H9 (cell line): ENCODE measurements at regions not wholly inside any gene's neighbourhood (a gene's known extent, or its start where the extent isn't known, plus 50 kb on each side); places are given as distances from the start of the nearest gene placed in this dataset.

Experiments used
- DNase-seq: peaks from one replicate; pipeline ENCODE4 v3.0.0-alpha.2; 2017
- H2AFZ ChIP-seq: one replicate; pipeline ENCODE4 v1.6.1; 2013; ENCODE audit warnings: mild to moderate bottlenecking, low read length, control low read depth, moderate library complexity
- H2AK5ac ChIP-seq: 2 replicates; pipeline ENCODE4 v1.6.1; 2013; ENCODE audit warnings: low read length, control low read depth, mixed read lengths; ENCODE audit not compliant: insufficient read length
- H2BK120ac ChIP-seq: one replicate; pipeline ENCODE4 v1.6.1; 2013; ENCODE audit warnings: low read depth, mild to moderate bottlenecking, low read length, control low read depth, inconsistent platforms; ENCODE audit not compliant: poor library complexity, severe bottlenecking
- H2BK12ac ChIP-seq: 2 replicates; pipeline ENCODE4 v1.6.1; 2013; ENCODE audit warnings: low read length, control low read depth, mixed read lengths, low read depth; ENCODE audit not compliant: insufficient read length
- H2BK15ac ChIP-seq: 2 replicates; pipeline ENCODE4 v1.6.1; 2013; ENCODE audit warnings: low read depth, low read length, control low read depth
- H2BK20ac ChIP-seq: one replicate; pipeline ENCODE4 v1.6.1; 2013; ENCODE audit warnings: low read depth, mild to moderate bottlenecking, low read length, control low read depth, inconsistent platforms; ENCODE audit not compliant: poor library complexity, severe bottlenecking
- H2BK5ac ChIP-seq: 2 replicates; pipeline ENCODE4 v1.6.1; 2013; ENCODE audit warnings: low read length, control low read depth, mixed read lengths; ENCODE audit not compliant: insufficient read length
- H3K14ac ChIP-seq: 2 replicates; pipeline ENCODE4 v1.6.1; 2013; ENCODE audit warnings: low read length, control low read depth; ENCODE audit not compliant: insufficient read depth
- H3K18ac ChIP-seq: 2 replicates; pipeline ENCODE4 v1.6.1; 2013; ENCODE audit warnings: low read depth, mild to moderate bottlenecking, mixed read lengths, low read length, control low read depth; ENCODE audit not compliant: insufficient read length
- H3K23ac ChIP-seq: 2 replicates; pipeline ENCODE4 v1.6.1; 2013; ENCODE audit warnings: low read length, control low read depth, mixed read lengths, low read depth; ENCODE audit not compliant: insufficient read length
- H3K23me2 ChIP-seq: 2 replicates; pipeline ENCODE4 v1.6.1; 2013; ENCODE audit warnings: low read depth, mild to moderate bottlenecking, mixed read lengths, low read length, control low read depth; ENCODE audit not compliant: insufficient read length, poor library complexity, severe bottlenecking
- H3K27ac ChIP-seq: 2 replicates; pipeline ENCODE4 v1.5.1; 2013; ENCODE audit warnings: low read length, control low read depth, mixed read lengths, low read depth; ENCODE audit not compliant: insufficient read length
- H3K27me3 ChIP-seq: 2 replicates; pipeline ENCODE4 v1.6.1; 2013; ENCODE audit warnings: low read length, control low read depth, inconsistent platforms; ENCODE audit not compliant: insufficient read depth
- H3K4ac ChIP-seq: 2 replicates; pipeline ENCODE4 v1.6.1; 2013; ENCODE audit warnings: low read depth, mild to moderate bottlenecking, control low read depth, inconsistent platforms, low read length, moderate library complexity
- H3K4me1 ChIP-seq: 2 replicates; pipeline ENCODE4 v1.6.1; 2013; ENCODE audit warnings: low read length, control low read depth, inconsistent platforms; ENCODE audit not compliant: insufficient read depth
- H3K4me2 ChIP-seq: 2 replicates; pipeline ENCODE4 v1.6.1; 2013; ENCODE audit warnings: low read length, control low read depth, mixed read lengths; ENCODE audit not compliant: insufficient read length, insufficient read depth
- H3K56ac ChIP-seq: 2 replicates; pipeline ENCODE4 v1.6.1; 2013; ENCODE audit warnings: low read depth, mild to moderate bottlenecking, mixed read lengths, low read length, control low read depth; ENCODE audit not compliant: insufficient read length
- H3K79me1 ChIP-seq: 2 replicates; pipeline ENCODE4 v1.6.1; 2013; ENCODE audit warnings: low read depth, mild to moderate bottlenecking, moderate library complexity, low read length, control low read depth, inconsistent platforms; ENCODE audit not compliant: insufficient read depth, poor library complexity, severe bottlenecking
- H3K79me2 ChIP-seq: 2 replicates; pipeline ENCODE4 v1.6.1; 2013; ENCODE audit warnings: low read length, control low read depth, inconsistent platforms; ENCODE audit not compliant: insufficient read depth
- H3K9ac ChIP-seq: 2 replicates; pipeline ENCODE4 v1.6.1; 2013; ENCODE audit warnings: low read length, control low read depth, mixed read lengths; ENCODE audit not compliant: insufficient read length; ENCODE audit errors: extremely low read depth
- H3K9me3 ChIP-seq: one replicate; pipeline ENCODE4 v1.6.1; 2013; ENCODE audit warnings: low read depth, low read length, inconsistent platforms; ENCODE audit not compliant: control insufficient read depth
- H3T11ph ChIP-seq: one replicate; pipeline ENCODE4 v1.6.1; 2013; ENCODE audit warnings: mild to moderate bottlenecking, low read length, control low read depth, inconsistent platforms
- H4K20me1 ChIP-seq: one replicate; pipeline ENCODE4 v1.6.1; 2013; ENCODE audit not compliant: control insufficient read depth, insufficient read length, insufficient read depth
- H4K5ac ChIP-seq: 2 replicates; pipeline ENCODE4 v1.6.1; 2013; ENCODE audit warnings: low read depth, mild to moderate bottlenecking, mixed read lengths, low read length, control low read depth; ENCODE audit not compliant: insufficient read length
- H4K8ac ChIP-seq: replicated peaks from 2 replicates; pipeline ENCODE4 v1.6.1; 2013; ENCODE audit warnings: low read length, control low read depth, mixed read lengths, low read depth; ENCODE audit not compliant: insufficient read length
- H4K91ac ChIP-seq: 2 replicates; pipeline ENCODE4 v1.6.1; 2013; ENCODE audit warnings: low read depth, mild to moderate bottlenecking, moderate library complexity, mixed read lengths, low read length, control low read depth; ENCODE audit not compliant: insufficient read length
- H3K27ac Mint-ChIP-seq, 3 experiments: 2 replicates in 2 of 3; 3 replicates in 1 of 3; pipeline ENCODE4 v1.8.0; 2020 to 2021; ENCODE audit warnings: mixed read lengths in 3 of 3, mild to moderate bottlenecking in 1 of 3, moderate library complexity in 1 of 3
- H3K27me3 Mint-ChIP-seq: 2 replicates; pipeline ENCODE4 v1.8.0; 2021; ENCODE audit warnings: low read depth, mild to moderate bottlenecking, moderate library complexity, mixed read lengths
- H3K36me3 Mint-ChIP-seq, 3 experiments: 2 replicates in 2 of 3; 3 replicates in 1 of 3; pipeline ENCODE4 v1.8.0; 2020 to 2021; ENCODE audit warnings: low read depth in 3 of 3, mixed read lengths in 3 of 3; ENCODE audit not compliant: insufficient read depth in 1 of 3
- H3K4me1 Mint-ChIP-seq, 2 experiments: 2 replicates each; pipeline ENCODE4 v1.8.0; 2020; ENCODE audit warnings: mixed read lengths in 2 of 2
- H3K4me3 Mint-ChIP-seq, 2 experiments: 2 replicates in 1 of 2; 3 replicates in 1 of 2; pipeline ENCODE4 v1.8.0; 2020 to 2021; ENCODE audit warnings: mild to moderate bottlenecking in 2 of 2, mixed read lengths in 2 of 2, moderate library complexity in 1 of 2
- H3K9me3 Mint-ChIP-seq, 2 experiments: 2 replicates in 1 of 2; 3 replicates in 1 of 2; pipeline ENCODE4 v1.8.0; 2020; ENCODE audit warnings: mild to moderate bottlenecking in 2 of 2, mixed read lengths in 2 of 2, moderate library complexity in 1 of 2
- WGBS: extraction: QIAGEN DNeasy Blood & Tissue Kit; methylation state at CpG from one replicate; pipeline ENCODE4 v1.1.7; 2013; ENCODE audit warnings: missing lambda C conversion rate, low lambda C conversion rate, mixed read lengths; ENCODE audit not compliant: insufficient read length; ENCODE audit errors: extremely low coverage; 5-methylcytosine and 5-hydroxymethylcytosine counted together
- TF ChIP-seq, protein P1 (sequence below): fragments of 200-600 bp; sonication (generic); conservative IDR thresholded peaks from 3 replicates; pipeline ENCODE4 v1.8.0; 2021; ENCODE audit warnings: antibody characterized with exemption, mild to moderate bottlenecking

GRCh38 chr3:10703875-10704274 lies 112.2 kb upstream of the SLC6A11 start:
- peaks cover 78% of the 10 kb centered on the region for H3K27me3 Mint-ChIP-seq
- no peak overlapping the region for H4K91ac ChIP-seq
- peaks cover 4% of the 10 kb centered on the region for H3K23me2 ChIP-seq
- no peak overlapping the region for H2BK12ac ChIP-seq
- H3K18ac ChIP-seq: no peak overlapping the region
- peaks cover 11% of the 10 kb centered on the region; the same call in 1 of the 2 replicates for H3K27me3 ChIP-seq
- H2AFZ ChIP-seq: no peak overlapping the region
- no CpG with 5 or more reads among the region's 5 CpGs for WGBS
- H3K9me3 Mint-ChIP-seq: no peaks in the 10 kb centered on the region; a peak in 2 of 5 replicates
- no peaks in the 10 kb centered on the region for H3K79me2 ChIP-seq
- no peak overlapping the region for H2AK5ac ChIP-seq
- no peak overlapping the region for H3K4ac ChIP-seq
- H4K20me1 ChIP-seq: no peaks in the 10 kb centered on the region
- H3K36me3 Mint-ChIP-seq: no peaks in the 10 kb centered on the region
- H4K8ac ChIP-seq: no peak overlapping the region
- H3K79me1 ChIP-seq: no peaks in the 10 kb centered on the region
- H2BK120ac ChIP-seq: no peak overlapping the region
- no peaks in the 10 kb centered on the region for H3K9me3 ChIP-seq
- peaks cover 3% of the 10 kb centered on the region; the same call in 1 of the 2 replicates for H3K4me1 ChIP-seq
- peak overlapping the region in 1 of 3 experiments; percentile 87; a peak in 2 of 7 replicates for H3K27ac Mint-ChIP-seq
- no peak overlapping the region for H3K9ac ChIP-seq
- no peak overlapping the region for H3K14ac ChIP-seq
- no peak overlapping the region for H3T11ph ChIP-seq
- H3K4me1 Mint-ChIP-seq: peaks cover 24 to 28% of the 10 kb centered on the region in 2 experiments
- peak; percentile 82 for DNase-seq
- H3K56ac ChIP-seq: no peak overlapping the region
- no peak overlapping the region for H3K27ac ChIP-seq
- H3K23ac ChIP-seq: no peak overlapping the region
- no peak overlapping the region for H3K4me2 ChIP-seq
- TF ChIP-seq, protein P1, sequence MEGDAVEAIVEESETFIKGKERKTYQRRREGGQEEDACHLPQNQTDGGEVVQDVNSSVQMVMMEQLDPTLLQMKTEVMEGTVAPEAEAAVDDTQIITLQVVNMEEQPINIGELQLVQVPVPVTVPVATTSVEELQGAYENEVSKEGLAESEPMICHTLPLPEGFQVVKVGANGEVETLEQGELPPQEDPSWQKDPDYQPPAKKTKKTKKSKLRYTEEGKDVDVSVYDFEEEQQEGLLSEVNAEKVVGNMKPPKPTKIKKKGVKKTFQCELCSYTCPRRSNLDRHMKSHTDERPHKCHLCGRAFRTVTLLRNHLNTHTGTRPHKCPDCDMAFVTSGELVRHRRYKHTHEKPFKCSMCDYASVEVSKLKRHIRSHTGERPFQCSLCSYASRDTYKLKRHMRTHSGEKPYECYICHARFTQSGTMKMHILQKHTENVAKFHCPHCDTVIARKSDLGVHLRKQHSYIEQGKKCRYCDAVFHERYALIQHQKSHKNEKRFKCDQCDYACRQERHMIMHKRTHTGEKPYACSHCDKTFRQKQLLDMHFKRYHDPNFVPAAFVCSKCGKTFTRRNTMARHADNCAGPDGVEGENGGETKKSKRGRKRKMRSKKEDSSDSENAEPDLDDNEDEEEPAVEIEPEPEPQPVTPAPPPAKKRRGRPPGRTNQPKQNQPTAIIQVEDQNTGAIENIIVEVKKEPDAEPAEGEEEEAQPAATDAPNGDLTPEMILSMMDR: peak; percentile 76
- H2BK15ac ChIP-seq: no peak overlapping the region
- H3K4me3 Mint-ChIP-seq: no peak overlapping the region
- H2BK20ac ChIP-seq: no peak overlapping the region
- no peak overlapping the region for H4K5ac ChIP-seq
- no peak overlapping the region for H2BK5ac ChIP-seq
